AG10803 (cell line): ENCODE measurements at regions not wholly inside any gene's neighbourhood (a gene's known extent, or its start where the extent isn't known, plus 50 kb on each side); places are given as distances from the start of the nearest gene placed in this dataset.

Experiments
- DNase-seq: peaks from one replicate; pipeline ENCODE4 v3.0.0; 2010; ENCODE audit warnings: low read depth
- H3K4me3 ChIP-seq: 2 replicates; pipeline ENCODE4 v1.5.1; 2011; ENCODE audit warnings: mild to moderate bottlenecking, low read length, control low read depth
- TF ChIP-seq, protein P1 (sequence below): conservative IDR thresholded peaks from 2 replicates; pipeline ENCODE4 v1.5.1; 2011; ENCODE audit warnings: mild to moderate bottlenecking, low read length, control low read depth, inconsistent platforms

DNA sequence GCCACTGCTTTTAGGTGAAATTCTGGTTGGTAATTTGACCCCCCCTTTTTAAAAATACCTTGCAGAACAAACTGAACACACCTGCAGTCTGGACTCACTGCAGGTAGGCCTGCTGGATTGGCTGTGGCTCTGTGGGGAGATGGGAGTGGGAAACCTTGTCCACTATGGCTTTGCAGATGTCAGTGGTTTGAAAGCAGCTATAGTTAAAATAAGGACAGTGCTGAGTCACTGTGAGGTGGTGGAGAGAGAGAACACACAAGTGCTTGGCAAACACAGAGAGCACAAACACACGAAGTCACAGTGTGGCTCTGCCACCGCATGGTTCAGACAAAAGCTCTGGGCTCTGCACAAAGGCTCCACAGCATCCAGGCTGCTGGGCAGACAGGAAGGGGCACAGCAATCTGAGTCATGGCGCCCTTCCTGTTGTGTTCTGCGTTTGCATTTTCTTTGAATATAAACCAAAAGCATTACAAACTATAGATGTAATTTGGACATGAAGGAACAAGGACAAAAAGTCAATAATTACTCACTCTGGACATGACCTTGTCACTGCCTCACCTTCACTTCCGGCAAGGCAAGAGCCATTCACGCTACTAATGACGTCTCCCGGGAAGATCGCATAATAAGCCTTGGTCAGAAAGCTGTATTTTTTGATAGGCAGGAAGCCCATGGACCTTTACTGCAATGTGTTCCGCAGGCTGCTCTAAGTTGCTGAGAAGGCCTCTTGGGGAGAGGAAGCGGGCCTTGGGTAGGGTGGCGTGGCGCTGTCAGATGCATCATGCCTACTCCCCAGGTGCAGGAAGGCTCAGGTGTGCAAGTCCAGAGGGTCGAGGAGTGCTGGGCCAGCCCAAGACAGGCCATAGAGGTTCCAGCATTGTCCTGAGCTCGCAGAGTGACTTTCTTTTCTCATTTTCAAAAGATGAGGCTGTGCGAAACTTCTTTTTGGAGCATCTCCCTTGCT is 60.1 kb upstream of the MED9 start:
- no peak overlapping the region for H3K4me3 ChIP-seq
- TF ChIP-seq, protein P1, sequence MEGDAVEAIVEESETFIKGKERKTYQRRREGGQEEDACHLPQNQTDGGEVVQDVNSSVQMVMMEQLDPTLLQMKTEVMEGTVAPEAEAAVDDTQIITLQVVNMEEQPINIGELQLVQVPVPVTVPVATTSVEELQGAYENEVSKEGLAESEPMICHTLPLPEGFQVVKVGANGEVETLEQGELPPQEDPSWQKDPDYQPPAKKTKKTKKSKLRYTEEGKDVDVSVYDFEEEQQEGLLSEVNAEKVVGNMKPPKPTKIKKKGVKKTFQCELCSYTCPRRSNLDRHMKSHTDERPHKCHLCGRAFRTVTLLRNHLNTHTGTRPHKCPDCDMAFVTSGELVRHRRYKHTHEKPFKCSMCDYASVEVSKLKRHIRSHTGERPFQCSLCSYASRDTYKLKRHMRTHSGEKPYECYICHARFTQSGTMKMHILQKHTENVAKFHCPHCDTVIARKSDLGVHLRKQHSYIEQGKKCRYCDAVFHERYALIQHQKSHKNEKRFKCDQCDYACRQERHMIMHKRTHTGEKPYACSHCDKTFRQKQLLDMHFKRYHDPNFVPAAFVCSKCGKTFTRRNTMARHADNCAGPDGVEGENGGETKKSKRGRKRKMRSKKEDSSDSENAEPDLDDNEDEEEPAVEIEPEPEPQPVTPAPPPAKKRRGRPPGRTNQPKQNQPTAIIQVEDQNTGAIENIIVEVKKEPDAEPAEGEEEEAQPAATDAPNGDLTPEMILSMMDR = no peak
- DNase-seq = peak; percentile 79

DNA sequence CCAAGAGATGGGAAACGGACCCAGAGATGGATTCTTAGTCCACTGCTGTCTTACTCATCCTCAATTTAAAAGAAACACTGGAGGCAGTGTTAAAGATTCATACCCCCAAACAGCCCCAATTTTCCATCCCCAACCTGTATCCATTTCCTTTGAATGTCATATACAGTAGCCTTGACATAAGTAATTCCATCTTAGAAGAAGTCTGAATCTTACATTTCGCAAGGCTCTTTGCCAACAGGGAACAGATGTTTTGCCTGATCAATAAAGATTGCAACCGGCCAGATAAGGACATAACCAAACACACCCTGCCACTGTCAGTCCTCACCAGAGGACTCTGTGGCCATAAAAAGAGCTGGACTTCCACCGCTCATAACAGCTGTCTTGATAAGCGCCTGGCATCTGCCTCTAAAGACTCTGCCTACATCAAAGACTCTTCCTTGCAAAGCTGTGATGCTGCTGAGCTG is 59.0 kb upstream of the MED9 start:
- DNase-seq = no peak
- TF ChIP-seq, protein P1 = no peak

DNA sequence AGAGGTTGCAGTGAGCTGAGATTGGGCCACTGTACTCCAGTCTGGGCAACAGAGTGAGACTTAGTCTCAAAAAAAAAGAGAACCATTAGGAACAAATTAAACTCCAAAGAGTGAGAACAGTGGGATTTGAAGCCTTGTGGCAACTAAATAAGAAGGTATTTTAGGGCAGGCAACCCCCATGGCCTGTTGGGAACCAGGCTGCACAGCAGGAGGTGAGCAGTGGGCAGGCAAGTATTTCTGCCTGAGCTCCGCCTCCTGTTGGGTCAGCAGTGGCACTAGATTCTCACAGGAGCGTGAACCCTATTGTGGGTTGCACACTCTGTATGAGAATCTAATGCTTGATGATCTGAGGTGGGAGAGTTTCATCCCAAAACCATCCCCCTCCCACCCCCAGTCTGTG is 57.6 kb upstream of the MED9 start:
- no peak for DNase-seq
- H3K4me3 ChIP-seq = no peak overlapping the region
- TF ChIP-seq, protein P1 = no peak

More for the DNA sequence above, 59.0 kb upstream of the MED9 start:
- H3K4me3 ChIP-seq = no peak overlapping the region

DNA sequence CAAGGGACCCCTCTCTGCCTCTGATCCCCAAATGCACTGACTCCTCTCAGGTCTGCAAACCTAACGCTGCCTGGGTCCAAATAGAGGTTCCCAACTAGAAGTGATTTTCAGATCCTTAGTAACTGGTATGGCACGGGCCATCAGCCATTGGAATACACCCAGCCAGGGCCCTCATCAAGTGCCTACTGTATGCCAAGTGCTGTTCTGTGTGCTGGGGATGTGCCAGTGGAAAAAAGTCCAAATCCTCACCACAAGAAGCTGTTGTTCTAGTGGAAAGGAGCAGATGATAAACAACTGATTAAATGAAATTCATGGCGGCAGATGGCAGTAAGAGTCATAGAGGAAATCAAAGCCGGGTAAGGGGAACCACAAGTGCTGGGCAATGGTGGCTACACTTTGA is 57.2 kb upstream of the MED9 start:
- H3K4me3 ChIP-seq = no peak overlapping the region
- TF ChIP-seq, protein P1 = no peak
- DNase-seq = peak; percentile 33

DNA sequence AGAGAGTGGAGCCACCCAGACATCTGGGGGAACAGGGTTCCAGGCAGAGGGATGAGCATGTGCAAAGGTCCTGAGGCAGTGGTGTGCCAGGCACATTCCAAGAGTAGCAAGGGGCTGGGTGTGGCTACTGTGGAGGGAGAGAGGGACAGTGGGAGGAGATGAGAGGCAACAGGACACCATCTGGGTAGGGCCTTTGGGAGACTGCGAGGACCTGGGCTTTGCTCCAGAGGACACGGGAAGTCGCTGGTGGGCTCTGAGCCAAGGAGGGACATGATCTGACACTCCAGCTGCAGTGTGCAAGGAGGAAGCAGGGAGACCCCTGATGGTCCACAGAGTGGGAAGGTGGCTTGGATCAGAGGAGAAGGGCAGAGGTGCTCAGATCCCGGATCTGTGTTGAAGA is 56.7 kb upstream of the MED9 start:
- DNase-seq = peak; percentile 26
- TF ChIP-seq, protein P1 = no peak
- H3K4me3 ChIP-seq = no peak overlapping the region

DNA sequence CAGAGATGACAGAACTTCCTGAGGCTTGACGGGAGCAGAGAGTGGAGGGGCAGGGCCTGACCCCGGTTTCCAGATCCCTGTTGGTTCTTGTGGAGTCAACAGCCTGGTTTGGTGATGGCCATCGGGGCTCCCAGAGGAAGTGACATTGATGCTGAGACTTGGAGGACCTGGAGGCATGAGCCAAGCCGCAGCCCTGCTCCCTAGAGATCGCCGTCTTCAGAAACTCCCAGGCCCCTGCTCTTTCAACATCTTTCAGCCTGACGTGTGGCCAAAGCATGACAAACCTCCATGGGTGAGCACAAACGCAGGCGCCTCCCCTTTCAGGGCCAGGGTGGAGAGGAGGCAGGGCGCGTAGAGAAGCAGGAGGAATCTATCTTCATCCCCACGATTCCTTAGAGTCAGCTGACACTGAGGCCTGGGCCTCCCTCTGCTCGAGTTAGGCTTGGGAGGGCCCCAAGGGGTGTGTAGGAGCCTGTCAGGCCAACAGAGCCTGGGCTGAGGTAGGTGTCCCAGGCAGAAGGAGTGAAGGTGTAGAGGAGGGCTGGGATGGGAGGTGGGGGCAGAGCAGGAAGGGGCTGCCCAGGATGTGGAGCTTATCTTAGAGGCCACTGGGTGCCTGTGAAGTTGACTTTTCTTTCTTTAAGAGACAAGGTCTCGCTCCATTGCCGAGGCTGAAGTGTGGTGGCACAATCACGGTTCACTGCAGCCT is 56.1 kb upstream of the MED9 start:
- peak; percentile 92 for DNase-seq
- H3K4me3 ChIP-seq = no peak overlapping the region

More for the DNA sequence above, 56.1 kb upstream of the MED9 start:
- TF ChIP-seq, protein P1 = no peak
